Right lobe of liver (tissue), 6 donors: ENCODE measurements at regions not wholly inside any gene's neighbourhood (a gene's known extent, or its start where the extent isn't known, plus 50 kb on each side); places are given as distances from the start of the nearest gene placed in this dataset.

ENCODE experiments used
- ATAC-seq, 4 donors: fragments of 200-7000 bp; cut with Tn5 transposase; one replicate each; pipeline ENCODE4 v1.9.1; 2020; ENCODE audit warnings: mild to moderate bottlenecking in 4 of 4, moderate library complexity in 4 of 4
- DNase-seq, 3 donors: peaks; one replicate each; pipeline ENCODE4 v3.0.0-alpha.2; 2020
- H3K27ac ChIP-seq, 3 donors: fragments of 200-600 bp; one replicate each; pipeline ENCODE4 v1.8.0; 2022
- H3K27me3 ChIP-seq, 2 donors: fragments of 200-600 bp; one replicate each; pipeline ENCODE4 v1.8.0; 2022
- H3K36me3 ChIP-seq, 4 donors: fragments of 200-600 bp; sonication (generic) in 1 of 4; one replicate each; pipeline versions ENCODE4 v1.5.1 to v1.8.0; 2017 to 2022; ENCODE audit warnings: control low read depth in 1 of 4
- H3K4me1 ChIP-seq, 4 donors: fragments of 200-600 bp; sonication (generic) in 1 of 4; one replicate each; pipeline versions ENCODE4 v1.5.1 to v1.8.0; 2017 to 2022; ENCODE audit warnings: control low read depth in 1 of 4
- H3K4me3 ChIP-seq, 3 donors: fragments of 200-600 bp; one replicate each; pipeline ENCODE4 v1.8.0; 2022
- H3K9me3 ChIP-seq, 4 donors: fragments of 200-600 bp; sonication (generic) in 1 of 4; one replicate each; pipeline versions ENCODE4 v1.5.1 to v1.8.0; 2017 to 2022; ENCODE audit warnings: control low read depth in 1 of 4
- POLR2A ChIP-seq: fragments of 450-650 bp; IDR thresholded peaks from one replicate; pipeline ENCODE4 v1.6.1; 2017; ENCODE audit warnings: antibody characterized with exemption, mild to moderate bottlenecking
- WGBS: methylation state at CpG from one replicate; pipeline ENCODE4 v1.1.6; 2018; ENCODE audit warnings: low coverage, low lambda C conversion rate; ENCODE audit not compliant: insufficient coverage; ENCODE audit errors: missing lambda C conversion rate; 5-methylcytosine and 5-hydroxymethylcytosine counted together
- intact Hi-C, 2 donors: fragments of 100-400 bp; cut with DNase I; formaldehyde crosslinking; loops; one replicate each; pipeline versions ENCODE4 v1.11.2 to v1.14.1; 2022
- TF ChIP-seq, protein P1 (sequence below), 4 donors: fragments of 200-600 bp in 3 of 4; fragments of 450-650 bp in 1 of 4; IDR thresholded peaks; one replicate each; pipeline versions ENCODE4 v1.5.1 to v1.8.0; 2016 to 2022; ENCODE audit warnings: antibody characterized with exemption in 4 of 4, mild to moderate bottlenecking in 2 of 4
- donor health status: DM: no; HTN: yes; CAD: no.
- donor health status: DM: no; HTN: no; CAD: no.
- donor health status: DM: no; HTN: no; CAD: no.
- donor health status: DM: no; HTN: yes; CAD: no.
- donor health status: DM: no; HTN: yes; CAD: no.

DNA sequence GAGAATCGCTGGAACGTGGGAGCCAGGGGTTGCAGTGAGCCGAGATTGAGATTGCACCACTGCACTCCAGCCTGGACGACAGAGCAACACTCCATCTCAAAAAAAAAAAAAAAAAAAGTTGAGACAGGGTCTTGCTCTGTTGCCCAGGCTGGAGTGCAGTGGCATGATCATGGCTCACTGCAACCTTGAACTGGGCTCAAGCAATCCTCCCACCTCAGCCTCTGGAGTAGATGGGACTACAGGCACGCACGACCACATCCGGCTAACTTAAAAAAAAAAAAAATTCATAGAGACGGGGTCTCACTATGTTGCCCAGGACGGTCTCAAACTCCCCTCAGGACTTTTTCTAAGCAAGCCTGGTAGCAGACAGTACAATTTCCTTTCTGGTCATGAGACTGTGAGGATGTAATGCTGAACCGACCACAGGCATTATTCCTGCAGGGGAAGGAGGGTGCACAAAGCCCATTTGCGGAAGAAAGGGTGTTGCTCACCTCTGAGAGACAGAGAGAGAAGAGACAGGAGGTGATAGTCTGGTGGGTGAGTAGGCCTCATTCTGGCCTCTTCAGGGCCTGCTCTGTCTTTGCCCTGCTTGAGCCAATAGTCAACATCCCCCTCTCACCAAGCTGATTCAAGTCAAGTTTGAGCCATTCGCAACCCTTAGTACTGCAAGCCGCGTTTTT lies 205.3 kb downstream of the ZFP36L2 start:
- no peaks in the 10 kb centered on the region for H3K9me3 ChIP-seq

DNA sequence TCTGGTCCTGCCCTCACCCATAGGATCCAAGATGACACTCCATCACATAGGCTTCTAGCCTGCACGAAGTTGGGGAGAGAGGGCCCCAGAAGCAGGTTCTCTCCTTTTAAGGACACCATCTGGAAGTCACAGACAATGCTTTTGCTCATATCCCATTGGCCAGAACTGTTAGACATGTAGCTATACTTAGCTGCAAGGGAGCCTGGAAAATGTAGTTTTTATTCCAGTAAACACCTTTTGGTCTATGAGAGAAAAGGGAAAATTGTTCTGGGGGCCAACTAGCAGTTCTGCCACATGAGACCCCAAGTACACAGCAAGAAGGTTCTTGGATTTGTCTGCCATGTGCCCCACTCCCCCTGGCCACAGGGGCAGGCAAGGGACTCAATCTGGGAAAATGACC lies 206.1 kb downstream of the ZFP36L2 start:
- DNase-seq: no peak
- H3K27ac ChIP-seq: no peak overlapping the region
- no peaks in the 10 kb centered on the region for H3K27me3 ChIP-seq
- intact Hi-C loops: loop anchor here in 1 of 2 donors (10.0 kb wide), 1 partner anchor 205 kb away; the partner anchor contains the start of gene ZFP36L2
- no peak for TF ChIP-seq POLR2A
- TF ChIP-seq, protein P1, sequence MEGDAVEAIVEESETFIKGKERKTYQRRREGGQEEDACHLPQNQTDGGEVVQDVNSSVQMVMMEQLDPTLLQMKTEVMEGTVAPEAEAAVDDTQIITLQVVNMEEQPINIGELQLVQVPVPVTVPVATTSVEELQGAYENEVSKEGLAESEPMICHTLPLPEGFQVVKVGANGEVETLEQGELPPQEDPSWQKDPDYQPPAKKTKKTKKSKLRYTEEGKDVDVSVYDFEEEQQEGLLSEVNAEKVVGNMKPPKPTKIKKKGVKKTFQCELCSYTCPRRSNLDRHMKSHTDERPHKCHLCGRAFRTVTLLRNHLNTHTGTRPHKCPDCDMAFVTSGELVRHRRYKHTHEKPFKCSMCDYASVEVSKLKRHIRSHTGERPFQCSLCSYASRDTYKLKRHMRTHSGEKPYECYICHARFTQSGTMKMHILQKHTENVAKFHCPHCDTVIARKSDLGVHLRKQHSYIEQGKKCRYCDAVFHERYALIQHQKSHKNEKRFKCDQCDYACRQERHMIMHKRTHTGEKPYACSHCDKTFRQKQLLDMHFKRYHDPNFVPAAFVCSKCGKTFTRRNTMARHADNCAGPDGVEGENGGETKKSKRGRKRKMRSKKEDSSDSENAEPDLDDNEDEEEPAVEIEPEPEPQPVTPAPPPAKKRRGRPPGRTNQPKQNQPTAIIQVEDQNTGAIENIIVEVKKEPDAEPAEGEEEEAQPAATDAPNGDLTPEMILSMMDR (IDR thresholded peaks at IDR 0.05): no peak
- 100% methylated on average over 1 of the region's 1 CpG for WGBS
- H3K36me3 ChIP-seq: no peaks in the 10 kb centered on the region
- peaks cover 0 to 12% (median 6%) of the 10 kb centered on the region in 4 donors for H3K4me1 ChIP-seq
- no peak overlapping the region for H3K4me3 ChIP-seq
- no peaks in the 10 kb centered on the region for H3K9me3 ChIP-seq
- ATAC-seq: no peak

More for the DNA sequence above, 205.3 kb downstream of the ZFP36L2 start:
- ATAC-seq (no peak), DNase-seq (no peak)
- no peak overlapping the region for H3K4me3 ChIP-seq
- peaks cover 0 to 16% (median 8%) of the 10 kb centered on the region in 4 donors for H3K4me1 ChIP-seq
- no peaks in the 10 kb centered on the region for H3K36me3 ChIP-seq
- H3K27me3 ChIP-seq: no peaks in the 10 kb centered on the region
- H3K27ac ChIP-seq: no peak overlapping the region
- WGBS: 89% methylated on average over 3 of the region's 14 CpGs
- TF ChIP-seq POLR2A: no peak
- TF ChIP-seq, protein P1 (IDR thresholded peaks at IDR 0.05): no peak
- intact Hi-C loops: loop anchor here in 1 of 2 donors (10.0 kb wide), 1 partner anchor 204 kb away; the partner anchor contains the start of gene ZFP36L2

DNA sequence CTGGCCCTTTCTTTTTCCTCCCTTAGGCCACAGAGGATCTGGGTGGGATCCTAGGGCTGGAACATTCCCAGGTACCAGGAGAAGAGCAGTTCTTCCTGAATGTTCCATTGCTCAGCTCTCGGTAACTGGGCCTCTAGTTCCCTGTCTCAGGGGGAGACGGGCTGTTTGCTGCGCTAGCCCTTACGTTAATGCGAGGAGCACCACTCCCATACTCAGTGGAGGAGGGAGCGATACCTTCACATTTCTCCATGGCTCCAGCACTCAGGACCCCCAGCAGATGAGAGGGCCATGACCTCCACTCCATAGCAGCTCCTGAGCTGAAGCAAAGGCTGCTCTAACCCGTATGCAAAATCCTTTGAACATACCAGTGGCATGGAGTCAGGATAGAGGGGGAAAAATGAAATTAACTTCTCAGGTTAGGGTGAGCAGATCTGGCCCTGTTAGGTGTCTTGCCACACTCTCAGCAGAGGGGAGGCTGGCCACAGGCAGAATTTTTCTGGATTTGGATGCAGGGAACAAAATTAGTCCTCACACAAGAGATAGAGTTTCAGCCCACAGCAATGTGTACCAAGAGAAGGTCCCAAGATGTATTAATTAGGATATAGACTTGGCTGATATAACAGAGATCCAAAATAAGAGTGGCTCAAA lies 206.7 kb downstream of the ZFP36L2 start:
- Histone ChIP-seq H3K9me3 (no peaks in the 10 kb centered on the region), H3K36me3 (no peaks in the 10 kb centered on the region), H3K27ac (no peak overlapping the region), H3K4me1 (peaks cover 0 to 12% (median 6%) of the 10 kb centered on the region in 4 donors), H3K4me3 (no peak overlapping the region), H3K27me3 (no peaks in the 10 kb centered on the region)
- 84% methylated on average over 7 of the region's 7 CpGs for WGBS
- no peak for ATAC-seq
- no peak for DNase-seq
- intact Hi-C loops: loop anchor here in 1 of 2 donors (10.0 kb wide), 1 partner anchor 205 kb away; the partner anchor contains the start of gene ZFP36L2
- no peak for TF ChIP-seq POLR2A
- TF ChIP-seq, protein P1 (IDR thresholded peaks at IDR 0.05): no peak

DNA sequence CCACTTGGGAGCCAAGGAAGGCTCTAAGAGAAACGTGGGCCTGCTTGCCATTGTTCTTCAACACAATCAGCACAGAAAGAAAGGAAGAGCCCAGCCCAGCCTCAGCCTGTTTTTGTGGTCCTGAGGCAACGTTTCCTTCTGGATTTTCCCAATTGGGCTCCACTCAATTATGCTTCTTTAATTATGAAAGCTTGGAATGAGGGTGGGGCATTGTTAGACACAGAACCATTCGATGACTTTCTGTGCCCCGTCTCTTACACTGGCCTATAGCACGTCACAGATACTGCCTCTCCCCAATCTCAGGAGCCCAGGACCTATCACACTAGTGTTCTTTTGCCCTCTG lies 207.4 kb downstream of the ZFP36L2 start:
- intact Hi-C loops: no loop called here
- Histone ChIP-seq H3K4me3 (no peak overlapping the region), H3K4me1 (peaks cover 0 to 12% (median 6%) of the 10 kb centered on the region in 4 donors), H3K9me3 (no peaks in the 10 kb centered on the region), H3K27ac (peak overlapping the region in 1 of 3 donors; percentile 43), H3K27me3 (no peaks in the 10 kb centered on the region), H3K36me3 (no peaks in the 10 kb centered on the region)
- no peak for DNase-seq
- WGBS: 76% methylated on average over 4 of the region's 5 CpGs
- no peak for ATAC-seq
- TF ChIP-seq, protein P1 (IDR thresholded peaks at IDR 0.05): no peak
- TF ChIP-seq POLR2A: no peak
